Naive thymus-derived CD8-positive, alpha-beta T cell (primary cell): ENCODE measurements at regions not wholly inside any gene's neighbourhood (a gene's known extent, or its start where the extent isn't known, plus 50 kb on each side); places are given as distances from the start of the nearest gene placed in this dataset.

Source experiments
- ATAC-seq, 2 donors: fragments of 150-1000 bp; cut with Tn5 transposase in 1 of 2; sonication (Bioruptor Pico), chemical (Tn5 transposase) in 1 of 2; 1 replicate in 1 of 2; 2 replicates in 1 of 2; pipeline ENCODE4 v1.10.0; 2021; ENCODE audit warnings: mild to moderate bottlenecking in 2 of 2, moderate library complexity in 2 of 2
- POLR2A ChIA-PET: fragments of 350-600 bp; sonication (Branson Sonifier 250); formaldehyde crosslinking; loops from one replicate; lab custom pipeline; 2021; ENCODE audit warnings: antibody characterized with exemption; lab: Charles Lee
- DNase-seq, 10 donors: peaks; one replicate each; pipeline versions ENCODE4 v3.0.0 to v3.0.0-alpha.2; 2020 to 2022
- H3K27ac Mint-ChIP-seq, 10 donors: one replicate each; pipeline ENCODE4 v1.8.0; 2020 to 2022; ENCODE audit warnings: mild to moderate bottlenecking in 10 of 10, mixed read lengths in 10 of 10, moderate library complexity in 4 of 10, inconsistent platforms in 1 of 10
- H3K27me3 Mint-ChIP-seq, 5 donors: one replicate each; pipeline ENCODE4 v1.8.0; 2021 to 2022; ENCODE audit warnings: mixed read lengths in 5 of 5
- H3K36me3 Mint-ChIP-seq, 3 donors: one replicate each; pipeline ENCODE4 v1.8.0; 2020 to 2022; ENCODE audit warnings: mixed read lengths in 3 of 3, mild to moderate bottlenecking in 2 of 3, inconsistent platforms in 1 of 3
- H3K4me1 Mint-ChIP-seq, 4 donors: one replicate each; pipeline ENCODE4 v1.8.0; 2021 to 2022; ENCODE audit warnings: mixed read lengths in 4 of 4
- H3K4me3 Mint-ChIP-seq, 10 donors: one replicate each; pipeline ENCODE4 v1.8.0; 2020 to 2022; ENCODE audit warnings: mild to moderate bottlenecking in 10 of 10, mixed read lengths in 10 of 10, moderate library complexity in 6 of 10, inconsistent platforms in 1 of 10
- H3K9me3 Mint-ChIP-seq, 9 donors: one replicate each; pipeline ENCODE4 v1.8.0; 2020 to 2022; ENCODE audit warnings: mixed read lengths in 9 of 9, mild to moderate bottlenecking in 3 of 9, inconsistent platforms in 1 of 9, moderate library complexity in 1 of 9

DNA sequence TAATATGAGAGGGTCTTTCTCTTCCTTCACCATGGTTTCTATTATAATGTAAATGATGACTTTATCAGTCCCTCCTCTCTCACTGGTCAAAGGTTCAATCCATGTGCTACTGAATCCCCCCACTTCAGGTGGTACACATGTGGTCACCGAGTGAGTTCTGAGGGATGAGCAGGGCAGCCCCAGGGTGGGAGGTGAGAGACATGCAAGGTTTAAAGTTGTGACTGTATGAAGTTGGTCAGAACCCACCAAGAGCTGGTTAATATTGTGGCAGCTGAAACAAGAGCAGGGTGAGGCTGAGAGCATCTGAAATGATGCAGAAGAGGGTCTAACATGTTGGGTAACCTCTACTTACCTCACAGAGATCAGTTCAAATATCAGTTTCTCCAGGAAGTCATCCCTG, 444.7 kb upstream of the FBXO33 start:
- no peaks in the 10 kb centered on the region for H3K36me3 Mint-ChIP-seq
- no peak overlapping the region for H3K4me3 Mint-ChIP-seq
- H3K27ac Mint-ChIP-seq: no peak overlapping the region
- H3K27me3 Mint-ChIP-seq: no peaks in the 10 kb centered on the region
- POLR2A ChIA-PET: no interaction called here
- no peak for ATAC-seq
- no peak for DNase-seq
- H3K9me3 Mint-ChIP-seq: peaks cover 0 to 7% (median 0%) of the 10 kb centered on the region in 9 donors
- H3K4me1 Mint-ChIP-seq: peaks cover 0 to 6% (median 3%) of the 10 kb centered on the region in 4 donors

- no peak for DNase-seq
- no peak overlapping the region for H3K27ac Mint-ChIP-seq
- no peaks in the 10 kb centered on the region for H3K36me3 Mint-ChIP-seq
- H3K4me3 Mint-ChIP-seq: no peak overlapping the region
- POLR2A ChIA-PET: no interaction called here
- H3K27me3 Mint-ChIP-seq: no peaks in the 10 kb centered on the region
- no peak for ATAC-seq
- H3K9me3 Mint-ChIP-seq: peaks cover 0 to 8% (median 2%) of the 10 kb centered on the region in 9 donors
- H3K4me1 Mint-ChIP-seq: peaks cover 0 to 6% (median 3%) of the 10 kb centered on the region in 4 donors
Observed at GRCh38 chr14:39875028-39875427, 442.8 kb upstream of the FBXO33 start.

- no peak for ATAC-seq
- POLR2A ChIA-PET: no interaction called here
- Mint-ChIP-seq H3K27me3 (no peaks in the 10 kb centered on the region), H3K9me3 (peaks cover 0 to 8% (median 2%) of the 10 kb centered on the region in 9 donors), H3K27ac (no peak overlapping the region), H3K4me3 (no peak overlapping the region), H3K36me3 (no peaks in the 10 kb centered on the region), H3K4me1 (peaks cover 0 to 6% (median 3%) of the 10 kb centered on the region in 4 donors)
- DNase-seq: no peak
Observed at GRCh38 chr14:39873791-39874190, 441.6 kb upstream of the FBXO33 start.

GRCh38 chr14:39868949-39869348, 436.7 kb upstream of the FBXO33 start:
- H3K9me3 Mint-ChIP-seq: peaks cover 0 to 8% (median 3%) of the 10 kb centered on the region in 9 donors
- POLR2A ChIA-PET: no interaction called here
- H3K4me3 Mint-ChIP-seq: no peak overlapping the region
- no peak overlapping the region for H3K27ac Mint-ChIP-seq
- no peaks in the 10 kb centered on the region for H3K36me3 Mint-ChIP-seq
- no peak for ATAC-seq
- peaks cover 0 to 6% (median 0%) of the 10 kb centered on the region in 4 donors for H3K4me1 Mint-ChIP-seq
- no peaks in the 10 kb centered on the region for H3K27me3 Mint-ChIP-seq
- DNase-seq: no peak

DNA sequence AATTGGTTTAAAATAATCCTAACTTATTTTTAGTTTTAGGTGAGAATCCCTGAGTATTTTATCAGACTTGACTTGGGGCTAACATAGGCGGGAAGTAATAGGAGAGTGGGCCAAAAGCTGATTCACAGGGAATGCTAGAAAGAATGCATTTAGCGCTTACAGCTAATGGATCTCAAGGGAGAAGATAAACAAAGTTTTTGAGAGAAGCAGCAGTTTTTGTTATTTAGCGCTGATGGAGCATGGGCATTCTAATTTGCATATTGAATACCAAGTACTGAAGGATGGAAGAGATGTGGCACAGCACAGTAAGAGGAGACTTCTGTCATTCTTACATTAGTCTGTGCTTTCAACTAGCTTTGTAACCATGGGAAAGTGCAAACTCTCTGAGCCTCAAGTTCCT, 436.0 kb upstream of the FBXO33 start:
- Mint-ChIP-seq H3K9me3 (peaks cover 0 to 8% (median 3%) of the 10 kb centered on the region in 9 donors), H3K4me3 (no peak overlapping the region), H3K27me3 (no peaks in the 10 kb centered on the region), H3K27ac (no peak overlapping the region), H3K4me1 (peaks cover 0 to under 1% (median 0%) of the 10 kb centered on the region in 4 donors), H3K36me3 (no peaks in the 10 kb centered on the region)
- POLR2A ChIA-PET: no interaction called here
- no peak for DNase-seq
- ATAC-seq: no peak

DNA sequence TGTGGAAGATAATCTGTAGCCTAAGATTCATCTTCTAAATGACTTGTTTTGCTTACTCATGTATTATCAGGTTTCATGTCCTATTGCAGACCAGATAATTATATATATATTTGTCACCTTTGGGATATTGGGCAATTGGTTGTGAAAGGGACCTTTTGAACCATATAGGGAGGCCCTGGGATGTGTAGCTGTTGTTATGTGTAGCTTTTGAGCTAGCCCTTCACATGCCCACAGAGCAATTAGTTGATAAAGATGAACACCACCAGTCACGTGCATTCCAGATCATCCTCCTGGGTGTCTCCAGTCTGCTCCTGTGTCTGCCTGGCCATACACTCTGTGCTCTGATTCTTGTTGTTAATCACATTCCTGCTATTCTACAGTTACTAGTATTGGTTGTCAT, 431.2 kb upstream of the FBXO33 start:
- H3K27ac Mint-ChIP-seq: no peak overlapping the region
- H3K9me3 Mint-ChIP-seq: peaks cover 0 to 8% (median 0%) of the 10 kb centered on the region in 9 donors
- H3K36me3 Mint-ChIP-seq: no peaks in the 10 kb centered on the region
- POLR2A ChIA-PET: no interaction called here
- no peak overlapping the region for H3K4me3 Mint-ChIP-seq
- no peaks in the 10 kb centered on the region for H3K4me1 Mint-ChIP-seq
- no peak for ATAC-seq
- DNase-seq: no peak
- no peaks in the 10 kb centered on the region for H3K27me3 Mint-ChIP-seq

GRCh38 chr14:39861696-39862095, 429.5 kb upstream of the FBXO33 start:
- Mint-ChIP-seq H3K27ac (no peak overlapping the region), H3K9me3 (peaks cover 0 to 8% (median 0%) of the 10 kb centered on the region in 9 donors), H3K27me3 (no peaks in the 10 kb centered on the region), H3K4me1 (peaks cover 0 to 2% (median 0%) of the 10 kb centered on the region in 4 donors), H3K4me3 (no peak overlapping the region), H3K36me3 (no peaks in the 10 kb centered on the region)
- POLR2A ChIA-PET: no interaction called here
- no peak for ATAC-seq
- DNase-seq: no peak

DNA sequence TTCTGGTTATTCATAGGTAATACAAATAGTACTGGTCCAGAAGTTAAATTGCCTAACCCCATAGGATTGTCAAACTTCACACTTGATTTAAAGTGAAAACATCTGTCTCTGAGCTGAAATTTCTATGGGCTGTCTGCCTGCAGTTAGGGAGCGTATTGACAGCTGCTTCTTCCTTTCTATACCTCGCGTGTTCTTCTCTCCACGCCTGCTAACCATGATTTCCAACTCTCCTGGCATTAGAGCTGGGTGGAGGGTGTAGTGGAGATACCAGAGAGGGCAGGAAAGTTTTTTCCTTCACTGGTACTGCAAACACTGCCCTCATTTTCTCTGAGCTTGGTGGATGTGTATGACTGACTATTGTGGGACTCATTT, 429.0 kb upstream of the FBXO33 start:
- H3K27ac Mint-ChIP-seq: no peak overlapping the region
- DNase-seq (no peak), ATAC-seq (no peak)
- H3K9me3 Mint-ChIP-seq: peaks cover 0 to 5% (median 0%) of the 10 kb centered on the region in 9 donors
- peaks cover 0 to 2% (median 0%) of the 10 kb centered on the region in 4 donors for H3K4me1 Mint-ChIP-seq
- H3K36me3 Mint-ChIP-seq: no peaks in the 10 kb centered on the region
- H3K27me3 Mint-ChIP-seq: no peaks in the 10 kb centered on the region
- H3K4me3 Mint-ChIP-seq: no peak overlapping the region
- POLR2A ChIA-PET: no interaction called here

GRCh38 chr14:39860596-39861228, 428.5 kb upstream of the FBXO33 start:
- H3K9me3 Mint-ChIP-seq: peaks cover 0 to 3% (median 0%) of the 10 kb centered on the region in 9 donors
- H3K27me3 Mint-ChIP-seq: no peaks in the 10 kb centered on the region
- no peak overlapping the region for H3K4me3 Mint-ChIP-seq
- POLR2A ChIA-PET: no interaction called here
- no peaks in the 10 kb centered on the region for H3K36me3 Mint-ChIP-seq
- no peak for ATAC-seq
- H3K4me1 Mint-ChIP-seq: peaks cover 0 to 2% (median 0%) of the 10 kb centered on the region in 4 donors
- DNase-seq: no peak
- no peak overlapping the region for H3K27ac Mint-ChIP-seq

- Mint-ChIP-seq H3K27me3 (no peaks in the 10 kb centered on the region), H3K36me3 (no peaks in the 10 kb centered on the region), H3K4me3 (no peak overlapping the region), H3K27ac (no peak overlapping the region), H3K9me3 (peaks cover 0 to 3% (median 0%) of the 10 kb centered on the region in 9 donors), H3K4me1 (peaks cover 0 to 2% (median 0%) of the 10 kb centered on the region in 4 donors)
- ATAC-seq (no peak), DNase-seq (no peak)
- POLR2A ChIA-PET: no interaction called here
Observed at GRCh38 chr14:39859314-39859713, 427.1 kb upstream of the FBXO33 start.

- Mint-ChIP-seq H3K27ac (no peak overlapping the region), H3K27me3 (no peaks in the 10 kb centered on the region), H3K36me3 (no peaks in the 10 kb centered on the region), H3K4me1 (peaks cover 0 to 2% (median 0%) of the 10 kb centered on the region in 4 donors), H3K9me3 (peaks cover 0 to 3% (median 0%) of the 10 kb centered on the region in 9 donors), H3K4me3 (no peak overlapping the region)
- POLR2A ChIA-PET: no interaction called here
- ATAC-seq (no peak), DNase-seq (no peak)
Observed at GRCh38 chr14:39857376-39858055, 425.3 kb upstream of the FBXO33 start.

DNA sequence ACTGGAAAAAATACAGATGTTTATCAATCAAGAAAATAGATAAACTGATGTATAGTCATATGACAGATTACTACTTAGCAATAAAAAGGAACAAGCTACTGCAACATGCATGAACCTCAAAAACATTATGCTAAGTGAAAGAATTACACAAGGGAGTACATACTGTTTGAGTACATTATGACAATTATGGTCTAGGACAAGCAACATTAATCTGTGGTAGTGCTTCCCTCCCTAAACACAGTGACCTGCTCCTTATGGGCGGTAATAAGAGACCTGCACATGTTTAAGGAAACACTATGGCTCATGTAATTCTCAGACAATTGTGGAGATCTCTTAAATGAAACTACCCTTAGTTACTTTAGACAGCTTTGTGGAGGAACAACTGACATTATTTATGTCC, 421.2 kb upstream of the FBXO33 start:
- no peak overlapping the region for H3K27ac Mint-ChIP-seq
- no peak overlapping the region for H3K4me3 Mint-ChIP-seq
- H3K4me1 Mint-ChIP-seq: peaks cover 0 to 2% (median 0%) of the 10 kb centered on the region in 4 donors
- no peaks in the 10 kb centered on the region for H3K27me3 Mint-ChIP-seq
- no peak for ATAC-seq
- POLR2A ChIA-PET: no interaction called here
- no peaks in the 10 kb centered on the region for H3K9me3 Mint-ChIP-seq
- no peak for DNase-seq
- H3K36me3 Mint-ChIP-seq: no peaks in the 10 kb centered on the region

- Mint-ChIP-seq H3K27me3 (no peaks in the 10 kb centered on the region), H3K27ac (no peak overlapping the region), H3K4me3 (no peak overlapping the region), H3K4me1 (no peaks in the 10 kb centered on the region), H3K9me3 (peaks cover 0 to 3% (median 0%) of the 10 kb centered on the region in 9 donors), H3K36me3 (no peaks in the 10 kb centered on the region)
- POLR2A ChIA-PET: no interaction called here
- ATAC-seq (no peak), DNase-seq (no peak)
Observed at GRCh38 chr14:39851202-39851601, 419.0 kb upstream of the FBXO33 start.
